ENCODE measurements at regions not wholly inside any gene's neighbourhood (a gene's known extent, or its start where the extent isn't known, plus 50 kb on each side); places are given as distances from the start of the nearest gene placed in this dataset.

DNA sequence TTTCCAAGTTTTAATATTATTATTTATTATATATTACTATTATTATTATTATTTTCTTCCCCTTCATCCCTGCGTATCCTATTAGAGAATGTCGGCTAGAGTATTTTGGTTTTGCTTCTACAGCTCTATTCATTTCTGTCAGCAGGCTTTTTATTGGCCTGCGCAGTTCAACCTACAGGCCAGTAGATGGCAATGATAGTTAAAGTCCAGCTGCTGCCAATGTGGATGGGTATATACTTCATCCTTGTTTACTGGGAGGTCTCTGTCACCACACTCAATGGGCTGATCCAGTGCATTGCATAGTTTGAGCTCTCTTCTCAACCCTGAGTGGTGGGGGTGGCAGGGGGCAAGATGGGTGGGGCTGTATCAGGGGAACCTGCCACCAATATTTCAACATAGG lies 799.8 kb downstream of the NSUN3 start:
- H3K27me3 ChIP-seq (ENCODE audit: insufficient read depth, low read length), result no peaks in the 10 kb centered on the region
- Mint-ChIP-seq H3K4me3 (ENCODE audit: unreplicated experiment) (no peak overlapping the region), H3K27me3 (ENCODE audit: low read depth, unreplicated experiment) (no peaks in the 10 kb centered on the region), H3K4me1 (ENCODE audit: low read depth, unreplicated experiment) (no peaks in the 10 kb centered on the region), H3K36me3 (ENCODE audit: low read depth, unreplicated experiment) (no peaks in the 10 kb centered on the region), H3K27ac (ENCODE audit: unreplicated experiment) (no peak overlapping the region), H3K9me3 (ENCODE audit: unreplicated experiment) (peaks cover 15% of the 10 kb centered on the region)
- no peaks in the 10 kb centered on the region for H3K4me1 ChIP-seq (ENCODE audit: insufficient read depth, low read length)
- no peak overlapping the region for H2AFZ ChIP-seq (ENCODE audit: low read depth, low read length)
- H3K4me3 ChIP-seq (ENCODE audit: insufficient read depth, low read depth, low read length), result no peak overlapping the region
- H3K4me2 ChIP-seq (ENCODE audit: low read length), result no peak overlapping the region
- FAIRE-seq, result no peak
- no peak for TF ChIP-seq EZH2 (IDR thresholded peaks at IDR 0.05; ENCODE audit: insufficient read depth, low read length)
- peak; percentile 47 for TF ChIP-seq CTCF (IDR thresholded peaks at IDR 0.05; ENCODE audit: insufficient read depth, low read depth, low read length)
- no peak for DNase-seq (ENCODE audit: low read depth)
- H3K27ac ChIP-seq (ENCODE audit: low read depth, low read length), result no peak overlapping the region
- peaks cover 6% of the 10 kb centered on the region for H3K9me3 ChIP-seq (ENCODE audit: insufficient read depth, low read depth, low read length)
- no peaks in the 10 kb centered on the region for H3K36me3 ChIP-seq (ENCODE audit: insufficient read depth, low read length)
- H3K9ac ChIP-seq (ENCODE audit: low read length), result no peak overlapping the region
- H3K79me2 ChIP-seq (ENCODE audit: insufficient read depth, low read length), result no peaks in the 10 kb centered on the region
- no peaks in the 10 kb centered on the region for H4K20me1 ChIP-seq (ENCODE audit: insufficient read depth, low read length)

DNA sequence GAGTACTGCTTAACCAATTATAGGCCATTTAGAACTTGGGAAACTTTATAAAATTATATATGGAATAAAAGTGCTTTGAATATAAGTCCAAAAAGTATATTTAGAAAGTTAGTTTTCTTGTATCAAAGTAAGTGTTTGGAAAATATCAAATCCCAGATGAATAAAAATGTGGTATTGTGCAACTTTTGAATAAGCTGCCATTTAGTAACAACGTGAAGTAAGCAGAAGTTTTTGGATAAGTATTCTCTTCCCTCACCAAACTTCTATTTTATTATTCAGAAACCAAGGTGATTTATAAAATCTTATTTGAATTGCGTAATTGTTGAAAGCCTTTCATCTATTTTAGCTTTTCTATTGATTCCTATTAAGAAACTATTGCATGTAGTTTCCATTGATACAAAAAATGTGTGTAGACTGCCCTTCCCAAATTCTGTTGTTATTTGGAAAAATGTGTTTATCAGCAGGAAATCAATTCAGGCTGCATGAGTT lies 806.2 kb downstream of the NSUN3 start:
- DNase-seq (ENCODE audit: low read depth) (no peak), FAIRE-seq (no peak)
- no peak for TF ChIP-seq CTCF (IDR thresholded peaks at IDR 0.05; ENCODE audit: insufficient read depth, low read depth, low read length)
- TF ChIP-seq EZH2 (IDR thresholded peaks at IDR 0.05; ENCODE audit: insufficient read depth, low read length), result no peak
- Histone ChIP-seq H2AFZ (ENCODE audit: low read depth, low read length) (no peak overlapping the region), H3K4me3 (ENCODE audit: insufficient read depth, low read depth, low read length) (no peak overlapping the region), H3K4me1 (ENCODE audit: insufficient read depth, low read length) (no peaks in the 10 kb centered on the region), H3K4me2 (ENCODE audit: low read length) (no peak overlapping the region), H3K79me2 (ENCODE audit: insufficient read depth, low read length) (no peaks in the 10 kb centered on the region), H3K27me3 (ENCODE audit: insufficient read depth, low read length) (no peaks in the 10 kb centered on the region), H3K36me3 (ENCODE audit: insufficient read depth, low read length) (no peaks in the 10 kb centered on the region), H3K9ac (ENCODE audit: low read length) (no peak overlapping the region), H3K9me3 (ENCODE audit: insufficient read depth, low read depth, low read length) (peaks cover 4% of the 10 kb centered on the region), H4K20me1 (ENCODE audit: insufficient read depth, low read length) (no peaks in the 10 kb centered on the region), H3K27ac (ENCODE audit: low read depth, low read length) (no peak overlapping the region)
- Mint-ChIP-seq H3K36me3 (ENCODE audit: low read depth, unreplicated experiment) (peaks cover 3% of the 10 kb centered on the region), H3K4me1 (ENCODE audit: low read depth, unreplicated experiment) (no peaks in the 10 kb centered on the region), H3K4me3 (ENCODE audit: unreplicated experiment) (no peak overlapping the region), H3K9me3 (ENCODE audit: unreplicated experiment) (no peaks in the 10 kb centered on the region), H3K27me3 (ENCODE audit: low read depth, unreplicated experiment) (no peaks in the 10 kb centered on the region), H3K27ac (ENCODE audit: unreplicated experiment) (no peak overlapping the region)

DNA sequence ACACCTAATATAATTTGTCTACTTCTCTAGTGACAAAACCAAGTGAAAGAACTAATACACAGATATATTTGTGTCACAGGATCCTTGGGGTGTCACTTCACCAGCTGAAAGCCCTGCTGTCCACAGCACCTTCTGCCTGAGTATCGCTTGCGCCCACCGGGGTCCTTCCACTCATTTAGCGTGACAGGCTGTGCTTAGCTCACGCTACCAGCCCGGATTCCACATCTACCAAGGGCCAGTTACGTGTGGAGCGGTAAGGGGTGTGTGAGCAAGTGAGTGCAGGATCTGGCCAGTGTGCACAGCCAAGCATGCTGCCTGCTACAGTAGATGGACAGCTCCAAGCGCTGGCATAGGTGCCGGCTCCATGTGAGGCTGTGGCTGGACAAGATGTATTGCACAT lies 810.9 kb downstream of the NSUN3 start:
- DNase-seq (ENCODE audit: low read depth) (no peak), FAIRE-seq (no peak)
- no peak overlapping the region for H3K4me3 ChIP-seq (ENCODE audit: insufficient read depth, low read depth, low read length)
- H2AFZ ChIP-seq (ENCODE audit: low read depth, low read length), result no peak overlapping the region
- TF ChIP-seq CTCF (IDR thresholded peaks at IDR 0.05; ENCODE audit: insufficient read depth, low read depth, low read length), result no peak
- TF ChIP-seq EZH2 (IDR thresholded peaks at IDR 0.05; ENCODE audit: insufficient read depth, low read length), result no peak
- Mint-ChIP-seq H3K36me3 (ENCODE audit: low read depth, unreplicated experiment) (peaks cover 3% of the 10 kb centered on the region), H3K4me1 (ENCODE audit: low read depth, unreplicated experiment) (no peaks in the 10 kb centered on the region), H3K27me3 (ENCODE audit: low read depth, unreplicated experiment) (no peaks in the 10 kb centered on the region), H3K27ac (ENCODE audit: unreplicated experiment) (no peak overlapping the region), H3K4me3 (ENCODE audit: unreplicated experiment) (no peak overlapping the region), H3K9me3 (ENCODE audit: unreplicated experiment) (no peaks in the 10 kb centered on the region)
- H4K20me1 ChIP-seq (ENCODE audit: insufficient read depth, low read length), result no peaks in the 10 kb centered on the region
- no peaks in the 10 kb centered on the region for H3K79me2 ChIP-seq (ENCODE audit: insufficient read depth, low read length)
- H3K9me3 ChIP-seq (ENCODE audit: insufficient read depth, low read depth, low read length), result no peaks in the 10 kb centered on the region
- H3K36me3 ChIP-seq (ENCODE audit: insufficient read depth, low read length), result no peaks in the 10 kb centered on the region
- no peaks in the 10 kb centered on the region for H3K4me1 ChIP-seq (ENCODE audit: insufficient read depth, low read length)
- H3K27me3 ChIP-seq (ENCODE audit: insufficient read depth, low read length), result no peaks in the 10 kb centered on the region
- H3K4me2 ChIP-seq (ENCODE audit: low read length), result no peak overlapping the region
- no peak overlapping the region for H3K27ac ChIP-seq (ENCODE audit: low read depth, low read length)
- H3K9ac ChIP-seq (ENCODE audit: low read length), result no peak overlapping the region

Measured in astrocyte (in vitro differentiated cells and primary cell).